ENCODE measurements at regions not wholly inside any gene's neighbourhood (a gene's known extent, or its start where the extent isn't known, plus 50 kb on each side); places are given as distances from the start of the nearest gene placed in this dataset.

DNA sequence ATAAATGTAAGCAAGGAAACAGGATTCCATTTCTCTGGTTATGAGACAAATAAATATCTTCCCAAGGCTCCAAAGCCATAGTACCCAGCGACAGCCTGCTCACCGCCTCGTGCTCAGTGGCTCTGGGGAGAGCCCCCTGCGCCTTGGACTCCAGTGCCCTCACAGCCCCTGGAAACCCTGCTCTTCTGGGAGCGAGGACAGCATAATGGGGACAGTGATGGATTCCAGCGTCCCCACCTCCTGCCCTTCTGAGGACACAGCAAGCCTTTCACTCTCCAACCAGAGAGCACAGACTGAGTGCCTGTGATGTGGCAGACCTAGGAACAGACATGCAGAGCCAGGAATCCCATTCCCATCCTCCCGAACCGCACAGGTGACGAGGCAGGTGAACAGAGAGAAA, 660.8 kb downstream of the TBC1D22A start:
- TF ChIP-seq POLR2A (IDR thresholded peaks at IDR 0.05; ENCODE audit: low read depth, low read length) (no peak), CTCF (conservative IDR thresholded peaks at IDR 0.05; ENCODE audit: low read depth, low read length) (no peak), MAFK (IDR thresholded peaks at IDR 0.05; ENCODE audit: low read depth, low read length) (no peak), RAD21 (IDR thresholded peaks at IDR 0.05; ENCODE audit: low read length) (no peak), USF2 (IDR thresholded peaks at IDR 0.05; ENCODE audit: low read depth, low read length) (no peak), NFE2L2 (IDR thresholded peaks at IDR 0.05; ENCODE audit: low read depth, low read length) (no peak), RFX5 (IDR thresholded peaks at IDR 0.05; ENCODE audit: low read depth, low read length) (no peak), ELK1 (IDR thresholded peaks at IDR 0.05; ENCODE audit: borderline replicate concordance, low read depth, low read length) (no peak), RCOR1 (IDR thresholded peaks at IDR 0.05; ENCODE audit: insufficient replicate concordance, low read length) (no peak), MXI1 (IDR thresholded peaks at IDR 0.05; ENCODE audit: borderline replicate concordance, low read depth, low read length) (no peak), FOS (IDR thresholded peaks at IDR 0.05; ENCODE audit: low read depth, low read length) (no peak), BHLHE40 (IDR thresholded peaks at IDR 0.05; ENCODE audit: low read depth, low read length) (no peak)

All from IMR-90 (cell line).